Ovary (tissue), 3 donors: ENCODE measurements at regions not wholly inside any gene's neighbourhood (a gene's known extent, or its start where the extent isn't known, plus 50 kb on each side); places are given as distances from the start of the nearest gene placed in this dataset.

Experiments
- POLR2A ChIP-seq: fragments of 450-650 bp; IDR thresholded peaks from one replicate; pipeline ENCODE4 v1.6.1; 2017; ENCODE audit warnings: antibody characterized with exemption, mild to moderate bottlenecking, moderate library complexity
- TF ChIP-seq, protein P1 (sequence below), 3 donors: fragments of 450-650 bp in 2 of 3; fragments of 200-600 bp in 1 of 3; IDR thresholded peaks; one replicate each; pipeline versions ENCODE4 v1.5.1 to v1.8.0; 2016 to 2022; ENCODE audit warnings: antibody characterized with exemption in 3 of 3, mild to moderate bottlenecking in 1 of 3
- donor health status: DM: no; HTN: no; CAD: no.

GRCh38 chr9:1115370-1115769 lies 65.2 kb downstream of the DMRT2 start:
- TF ChIP-seq, protein P1, sequence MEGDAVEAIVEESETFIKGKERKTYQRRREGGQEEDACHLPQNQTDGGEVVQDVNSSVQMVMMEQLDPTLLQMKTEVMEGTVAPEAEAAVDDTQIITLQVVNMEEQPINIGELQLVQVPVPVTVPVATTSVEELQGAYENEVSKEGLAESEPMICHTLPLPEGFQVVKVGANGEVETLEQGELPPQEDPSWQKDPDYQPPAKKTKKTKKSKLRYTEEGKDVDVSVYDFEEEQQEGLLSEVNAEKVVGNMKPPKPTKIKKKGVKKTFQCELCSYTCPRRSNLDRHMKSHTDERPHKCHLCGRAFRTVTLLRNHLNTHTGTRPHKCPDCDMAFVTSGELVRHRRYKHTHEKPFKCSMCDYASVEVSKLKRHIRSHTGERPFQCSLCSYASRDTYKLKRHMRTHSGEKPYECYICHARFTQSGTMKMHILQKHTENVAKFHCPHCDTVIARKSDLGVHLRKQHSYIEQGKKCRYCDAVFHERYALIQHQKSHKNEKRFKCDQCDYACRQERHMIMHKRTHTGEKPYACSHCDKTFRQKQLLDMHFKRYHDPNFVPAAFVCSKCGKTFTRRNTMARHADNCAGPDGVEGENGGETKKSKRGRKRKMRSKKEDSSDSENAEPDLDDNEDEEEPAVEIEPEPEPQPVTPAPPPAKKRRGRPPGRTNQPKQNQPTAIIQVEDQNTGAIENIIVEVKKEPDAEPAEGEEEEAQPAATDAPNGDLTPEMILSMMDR (IDR thresholded peaks at IDR 0.05) = no peak
- no peak for TF ChIP-seq POLR2A
